HEK293 (cell line): ENCODE measurements at regions not wholly inside any gene's neighbourhood (a gene's known extent, or its start where the extent isn't known, plus 50 kb on each side); places are given as distances from the start of the nearest gene placed in this dataset.

Experiments used
- CTCF ChIA-PET: fragments of 350-600 bp; formaldehyde crosslinking; extraction: SDS; loops from one replicate; lab custom pipeline; 2021; ENCODE audit warnings: antibody characterized with exemption; lab: Yijun Ruan, JAX
- POLR2A ChIA-PET: fragments of 300-600 bp; formaldehyde crosslinking; extraction: SDS; loops from one replicate; lab custom pipeline; 2020; ENCODE audit warnings: antibody characterized with exemption, inconsistent platforms; lab: Yijun Ruan, JAX
- H3K27ac ChIP-seq: fragments of 200-500 bp; sonication (Bioruptor generic); 2 replicates; pipeline ENCODE4 v1.5.1; 2014; ENCODE audit warnings: low read depth, low read length, control low read depth, inconsistent platforms; ENCODE audit errors: extremely low read depth
- H3K36me3 ChIP-seq, 2 experiments: fragments of 200-500 bp in 1 of 2; sonication (Bioruptor generic) in 1 of 2; 1 replicate in 1 of 2; 2 replicates in 1 of 2; pipeline ENCODE4 v1.5.1; 2014 to 2017; ENCODE audit warnings: inconsistent platforms in 2 of 2, low read length in 2 of 2; ENCODE audit not compliant: control insufficient read depth in 2 of 2, insufficient read depth in 1 of 2
- H3K4me1 ChIP-seq: fragments of 200-500 bp; sonication (Bioruptor generic); 2 replicates; pipeline ENCODE4 v1.5.1; 2014; ENCODE audit warnings: mild to moderate bottlenecking, low read length, inconsistent platforms; ENCODE audit not compliant: control insufficient read depth, insufficient read depth
- H3K4me3 ChIP-seq: 2 replicates; pipeline ENCODE4 v1.5.1; 2011; ENCODE audit warnings: low read depth, mild to moderate bottlenecking, control low read depth, low read length, moderate library complexity
- H3K9me3 ChIP-seq: fragments of 200-500 bp; sonication (Bioruptor generic); 2 replicates; pipeline ENCODE4 v1.5.1; 2014; ENCODE audit warnings: low read depth, low read length, inconsistent platforms; ENCODE audit not compliant: control insufficient read depth, insufficient read depth
- KLF8 ChIP-seq: fragments of 450-650 bp; formaldehyde crosslinking; IDR thresholded peaks from 2 replicates; pipeline ENCODE4 v1.5.1; 2016; ENCODE audit warnings: missing biosample characterization, missing genetic modification characterization
- OSR2 ChIP-seq: fragments of 450-650 bp; formaldehyde crosslinking; IDR thresholded peaks from 2 replicates; pipeline ENCODE4 v1.5.1; 2016; ENCODE audit warnings: missing biosample characterization, missing genetic modification characterization
- ZBTB21 ChIP-seq: fragments of 450-650 bp; formaldehyde crosslinking; IDR thresholded peaks from 2 replicates; pipeline ENCODE4 v1.5.1; 2017; ENCODE audit warnings: missing biosample characterization, missing genetic modification characterization
- ZIC2 ChIP-seq: fragments of 450-650 bp; formaldehyde crosslinking; IDR thresholded peaks from 2 replicates; pipeline ENCODE4 v1.5.1; 2016; ENCODE audit warnings: missing biosample characterization, missing genetic modification characterization
- ZNF133 ChIP-seq: fragments of 450-650 bp; formaldehyde crosslinking; IDR thresholded peaks from 2 replicates; pipeline ENCODE4 v1.5.1; 2016; ENCODE audit warnings: missing biosample characterization, missing genetic modification characterization
- ZNF16 ChIP-seq: fragments of 450-650 bp; formaldehyde crosslinking; IDR thresholded peaks from 2 replicates; pipeline ENCODE4 v1.5.1; 2016; ENCODE audit warnings: low read depth, missing biosample characterization, missing genetic modification characterization
- ZNF211 ChIP-seq: fragments of 450-650 bp; formaldehyde crosslinking; IDR thresholded peaks from 2 replicates; pipeline ENCODE4 v1.5.1; 2016; ENCODE audit warnings: low read depth, missing biosample characterization, missing genetic modification characterization
- ZNF214 ChIP-seq: fragments of 450-650 bp; formaldehyde crosslinking; IDR thresholded peaks from 2 replicates; pipeline ENCODE4 v1.5.1; 2017; ENCODE audit warnings: missing biosample characterization, mild to moderate bottlenecking, missing genetic modification characterization, borderline replicate concordance
- ZNF239 ChIP-seq: fragments of 450-650 bp; formaldehyde crosslinking; IDR thresholded peaks from 2 replicates; pipeline ENCODE4 v1.5.1; 2016; ENCODE audit warnings: missing biosample characterization, missing genetic modification characterization
- ZNF350 ChIP-seq: fragments of 450-650 bp; formaldehyde crosslinking; IDR thresholded peaks from 2 replicates; pipeline ENCODE4 v1.5.0; 2017; ENCODE audit warnings: missing biosample characterization, mild to moderate bottlenecking, missing genetic modification characterization
- ZNF548 ChIP-seq: fragments of 450-650 bp; formaldehyde crosslinking; IDR thresholded peaks from 2 replicates; pipeline ENCODE4 v1.5.1; 2016; ENCODE audit warnings: missing biosample characterization, missing genetic modification characterization
- TF ChIP-seq, protein P1 (sequence below): fragments of 450-650 bp; IDR thresholded peaks from 2 replicates; pipeline ENCODE4 v1.5.1; 2018; ENCODE audit warnings: missing biosample characterization, mild to moderate bottlenecking, missing genetic modification characterization
- TF ChIP-seq, protein P2 (sequence below): fragments of 450-650 bp; formaldehyde crosslinking; IDR thresholded peaks from 2 replicates; pipeline ENCODE4 v1.5.1; 2016; ENCODE audit warnings: missing biosample characterization, missing genetic modification characterization
- TF ChIP-seq, protein P3 (sequence below): fragments of 450-650 bp; formaldehyde crosslinking; optimal IDR thresholded peaks from 2 replicates; pipeline ENCODE3; 2016; ENCODE audit warnings: missing biosample characterization, mild to moderate bottlenecking, missing genetic modification characterization
- TF ChIP-seq, protein P4 (sequence below): fragments of 450-650 bp; formaldehyde crosslinking; IDR thresholded peaks from 2 replicates; pipeline ENCODE4 v1.5.1; 2016; ENCODE audit warnings: missing biosample characterization, missing genetic modification characterization

DNA sequence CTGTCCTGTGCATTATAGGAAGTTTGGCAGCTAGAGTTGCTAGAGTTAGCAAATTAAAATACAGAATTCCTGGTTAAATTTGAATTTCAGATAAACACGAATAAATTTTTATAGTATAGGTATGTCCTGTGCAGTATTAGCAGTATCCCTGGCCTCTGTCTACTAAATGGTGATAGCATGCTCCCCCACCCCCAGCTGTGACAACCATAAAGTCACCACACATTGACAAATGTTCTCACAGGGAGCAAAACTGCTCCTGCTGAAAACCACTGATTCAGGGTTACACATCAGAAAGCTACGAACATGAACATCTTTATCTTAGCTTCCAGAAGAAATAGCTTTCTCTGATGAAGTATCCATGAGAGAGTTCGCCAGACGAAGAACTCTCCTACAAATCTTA is 91.8 kb upstream of the CCDC112 start:
- Histone ChIP-seq H3K36me3 (no peaks in the 10 kb centered on the region), H3K9me3 (no peaks in the 10 kb centered on the region), H3K4me3 (no peak overlapping the region), H3K27ac (no peak overlapping the region), H3K4me1 (no peaks in the 10 kb centered on the region)
- no peak for TF ChIP-seq ZNF16 (tag by site-specific recombination)
- ChIA-PET CTCF (no interaction called here), POLR2A (no interaction called here)

DNA sequence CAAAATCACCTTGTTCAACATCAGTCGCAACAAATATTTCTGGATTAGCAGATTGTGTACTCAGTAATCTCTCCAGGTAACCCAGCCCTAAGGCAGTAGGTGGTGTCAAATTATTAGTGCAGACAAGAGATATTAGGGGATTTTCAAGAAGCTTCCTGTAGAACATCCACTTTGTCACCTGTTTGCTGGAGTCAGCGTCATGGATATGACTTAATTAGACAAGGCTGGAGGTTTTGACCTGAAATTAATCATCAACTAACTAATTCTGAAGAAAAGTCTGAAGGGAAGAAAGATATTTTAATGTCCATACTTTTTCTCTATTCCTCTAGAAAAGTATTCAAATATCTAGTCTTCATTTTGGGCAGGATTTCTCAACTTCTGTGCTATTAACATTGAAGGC is 91.4 kb upstream of the CCDC112 start:
- H3K4me3 ChIP-seq: no peak overlapping the region
- CTCF ChIA-PET: no interaction called here
- TF ChIP-seq ZNF239: no peak
- no peak for TF ChIP-seq ZNF214 (tag by site-specific recombination)
- no peak for TF ChIP-seq ZNF211
- TF ChIP-seq ZNF350 (tag by site-specific recombination): no peak
- TF ChIP-seq, protein P1, sequence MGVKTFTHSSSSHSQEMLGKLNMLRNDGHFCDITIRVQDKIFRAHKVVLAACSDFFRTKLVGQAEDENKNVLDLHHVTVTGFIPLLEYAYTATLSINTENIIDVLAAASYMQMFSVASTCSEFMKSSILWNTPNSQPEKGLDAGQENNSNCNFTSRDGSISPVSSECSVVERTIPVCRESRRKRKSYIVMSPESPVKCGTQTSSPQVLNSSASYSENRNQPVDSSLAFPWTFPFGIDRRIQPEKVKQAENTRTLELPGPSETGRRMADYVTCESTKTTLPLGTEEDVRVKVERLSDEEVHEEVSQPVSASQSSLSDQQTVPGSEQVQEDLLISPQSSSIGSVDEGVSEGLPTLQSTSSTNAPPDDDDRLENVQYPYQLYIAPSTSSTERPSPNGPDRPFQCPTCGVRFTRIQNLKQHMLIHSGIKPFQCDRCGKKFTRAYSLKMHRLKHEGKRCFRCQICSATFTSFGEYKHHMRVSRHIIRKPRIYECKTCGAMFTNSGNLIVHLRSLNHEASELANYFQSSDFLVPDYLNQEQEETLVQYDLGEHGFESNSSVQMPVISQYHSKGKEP (tag by site-specific recombination): no peak
- TF ChIP-seq ZBTB21 (tag by site-specific recombination): no peak
- TF ChIP-seq, all 188 proteins: peak for 0
- Histone ChIP-seq H3K9me3 (no peaks in the 10 kb centered on the region), H3K36me3 (no peaks in the 10 kb centered on the region), H3K4me1 (no peaks in the 10 kb centered on the region), H3K27ac (no peak overlapping the region)
- POLR2A ChIA-PET: no interaction called here

DNA sequence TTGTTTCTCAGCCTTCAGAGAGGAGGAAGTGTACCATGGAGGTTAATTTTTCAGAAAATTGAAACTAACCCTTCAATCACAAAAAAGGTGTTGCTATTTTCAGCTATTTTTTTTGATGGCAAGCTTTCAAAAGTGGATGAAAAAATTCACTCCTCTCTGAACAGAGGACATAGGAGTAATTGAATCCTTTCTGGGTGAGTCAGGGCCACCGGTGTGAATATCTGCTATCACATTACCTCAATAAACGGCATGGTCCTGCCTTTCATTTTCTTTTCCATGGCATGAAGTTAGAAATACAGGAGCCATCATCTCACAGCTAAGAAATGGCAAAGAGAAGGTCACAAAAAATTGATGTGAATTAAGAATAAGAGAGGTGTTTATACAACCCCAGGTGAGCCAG is 90.2 kb upstream of the CCDC112 start:
- H3K27ac ChIP-seq: no peak overlapping the region
- H3K36me3 ChIP-seq: no peaks in the 10 kb centered on the region
- H3K4me1 ChIP-seq: no peaks in the 10 kb centered on the region
- no peaks in the 10 kb centered on the region for H3K9me3 ChIP-seq
- no peak overlapping the region for H3K4me3 ChIP-seq
- ChIA-PET CTCF (interaction anchor here (0.7 kb wide), 1 partner anchor 159 kb away, joined by 3 read pairs; no protein-coding TSS in a partner anchor), POLR2A (no interaction called here)
- no peak for TF ChIP-seq ZNF548
- TF ChIP-seq, protein P2, sequence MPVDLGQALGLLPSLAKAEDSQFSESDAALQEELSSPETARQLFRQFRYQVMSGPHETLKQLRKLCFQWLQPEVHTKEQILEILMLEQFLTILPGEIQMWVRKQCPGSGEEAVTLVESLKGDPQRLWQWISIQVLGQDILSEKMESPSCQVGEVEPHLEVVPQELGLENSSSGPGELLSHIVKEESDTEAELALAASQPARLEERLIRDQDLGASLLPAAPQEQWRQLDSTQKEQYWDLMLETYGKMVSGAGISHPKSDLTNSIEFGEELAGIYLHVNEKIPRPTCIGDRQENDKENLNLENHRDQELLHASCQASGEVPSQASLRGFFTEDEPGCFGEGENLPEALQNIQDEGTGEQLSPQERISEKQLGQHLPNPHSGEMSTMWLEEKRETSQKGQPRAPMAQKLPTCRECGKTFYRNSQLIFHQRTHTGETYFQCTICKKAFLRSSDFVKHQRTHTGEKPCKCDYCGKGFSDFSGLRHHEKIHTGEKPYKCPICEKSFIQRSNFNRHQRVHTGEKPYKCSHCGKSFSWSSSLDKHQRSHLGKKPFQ (tag by site-specific recombination): no peak
- no peak for TF ChIP-seq KLF8 (tag by site-specific recombination)
- no peak for TF ChIP-seq ZNF239
- TF ChIP-seq ZNF133 (tag by site-specific recombination): no peak

DNA sequence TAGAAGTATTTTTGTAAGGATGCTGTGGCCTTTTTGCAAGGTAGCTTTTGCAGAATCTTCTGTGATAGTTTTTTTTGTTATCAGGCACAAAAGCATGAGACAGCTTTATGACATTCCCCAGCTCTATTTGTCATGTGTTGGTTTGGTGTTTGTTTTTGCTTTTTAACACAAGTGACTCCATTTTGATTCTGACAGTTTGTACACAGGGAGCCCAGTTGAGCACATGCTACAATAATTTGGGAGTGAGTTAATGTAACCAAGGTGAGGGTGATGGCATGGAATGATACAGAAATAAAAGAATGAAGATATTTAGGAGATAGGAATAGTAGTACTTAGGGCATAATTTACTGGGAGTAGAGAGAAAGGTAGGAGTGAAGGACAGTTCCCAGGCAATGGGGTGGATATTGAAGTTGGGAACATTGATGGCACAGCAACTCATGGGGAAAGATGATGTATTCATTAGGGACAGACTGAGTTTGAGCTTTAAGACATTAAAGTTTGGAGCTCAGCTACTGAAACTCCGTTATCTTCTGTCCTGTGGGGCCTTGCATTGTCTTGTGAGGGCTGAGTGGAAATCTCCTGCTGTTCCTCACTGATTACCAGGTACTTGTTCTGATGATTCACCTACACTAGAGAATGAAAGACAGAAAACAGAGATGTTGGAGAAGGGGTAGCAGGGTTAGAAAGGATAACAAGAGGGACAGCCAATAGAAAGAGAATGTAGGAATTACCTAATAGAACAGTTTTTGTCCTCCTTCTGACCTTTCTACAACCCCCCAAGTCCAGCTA is 88.3 kb upstream of the CCDC112 start:
- H3K27ac ChIP-seq: no peak overlapping the region
- CTCF ChIA-PET: interaction anchor here (0.7 kb wide), 1 partner anchor 16 kb away, joined by 3 read pairs; no protein-coding TSS in a partner anchor
- POLR2A ChIA-PET: no interaction called here

More for the DNA sequence above, 88.3 kb upstream of the CCDC112 start:
- Histone ChIP-seq H3K9me3 (no peaks in the 10 kb centered on the region), H3K36me3 (no peaks in the 10 kb centered on the region), H3K4me3 (no peak overlapping the region), H3K4me1 (no peaks in the 10 kb centered on the region)
- TF ChIP-seq ZIC2 (tag by site-specific recombination) (peak; percentile 54), OSR2 (tag by site-specific recombination) (peak; percentile 64)
- TF ChIP-seq, protein P3, sequence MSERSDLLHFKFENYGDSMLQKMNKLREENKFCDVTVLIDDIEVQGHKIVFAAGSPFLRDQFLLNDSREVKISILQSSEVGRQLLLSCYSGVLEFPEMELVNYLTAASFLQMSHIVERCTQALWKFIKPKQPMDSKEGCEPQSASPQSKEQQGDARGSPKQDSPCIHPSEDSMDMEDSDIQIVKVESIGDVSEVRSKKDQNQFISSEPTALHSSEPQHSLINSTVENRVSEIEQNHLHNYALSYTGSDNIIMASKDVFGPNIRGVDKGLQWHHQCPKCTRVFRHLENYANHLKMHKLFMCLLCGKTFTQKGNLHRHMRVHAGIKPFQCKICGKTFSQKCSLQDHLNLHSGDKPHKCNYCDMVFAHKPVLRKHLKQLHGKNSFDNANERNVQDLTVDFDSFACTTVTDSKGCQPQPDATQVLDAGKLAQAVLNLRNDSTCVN: no peak
- TF ChIP-seq, protein P4, sequence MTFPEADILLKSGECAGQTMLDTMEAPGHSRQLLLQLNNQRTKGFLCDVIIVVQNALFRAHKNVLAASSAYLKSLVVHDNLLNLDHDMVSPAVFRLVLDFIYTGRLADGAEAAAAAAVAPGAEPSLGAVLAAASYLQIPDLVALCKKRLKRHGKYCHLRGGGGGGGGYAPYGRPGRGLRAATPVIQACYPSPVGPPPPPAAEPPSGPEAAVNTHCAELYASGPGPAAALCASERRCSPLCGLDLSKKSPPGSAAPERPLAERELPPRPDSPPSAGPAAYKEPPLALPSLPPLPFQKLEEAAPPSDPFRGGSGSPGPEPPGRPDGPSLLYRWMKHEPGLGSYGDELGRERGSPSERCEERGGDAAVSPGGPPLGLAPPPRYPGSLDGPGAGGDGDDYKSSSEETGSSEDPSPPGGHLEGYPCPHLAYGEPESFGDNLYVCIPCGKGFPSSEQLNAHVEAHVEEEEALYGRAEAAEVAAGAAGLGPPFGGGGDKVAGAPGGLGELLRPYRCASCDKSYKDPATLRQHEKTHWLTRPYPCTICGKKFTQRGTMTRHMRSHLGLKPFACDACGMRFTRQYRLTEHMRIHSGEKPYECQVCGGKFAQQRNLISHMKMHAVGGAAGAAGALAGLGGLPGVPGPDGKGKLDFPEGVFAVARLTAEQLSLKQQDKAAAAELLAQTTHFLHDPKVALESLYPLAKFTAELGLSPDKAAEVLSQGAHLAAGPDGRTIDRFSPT (tag by site-specific recombination): peak; percentile 51; the same call in 1 of the 2 replicates
